ENCODE measurements at regions not wholly inside any gene's neighbourhood (a gene's known extent, or its start where the extent isn't known, plus 50 kb on each side); places are given as distances from the start of the nearest gene placed in this dataset.

DNA sequence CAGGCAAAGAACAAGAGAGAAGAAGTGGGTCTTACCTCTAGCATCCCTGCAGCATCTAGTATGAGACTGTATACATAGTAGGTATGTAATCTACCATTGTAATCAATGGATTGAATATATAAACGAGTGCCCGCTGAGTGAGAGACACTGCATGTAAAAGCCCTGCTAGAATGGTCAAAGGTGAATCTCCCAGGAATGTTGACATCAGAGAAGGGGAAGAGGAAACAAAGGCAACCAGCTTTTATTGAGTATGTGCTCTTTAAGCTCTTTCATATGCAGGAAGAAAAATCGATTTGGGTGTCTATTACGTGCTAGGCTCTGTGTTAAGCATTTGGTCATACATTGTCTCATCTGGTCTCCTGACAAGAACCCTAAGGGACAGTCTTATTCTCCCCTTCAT lies 91.9 kb upstream of the KLHL13 start:
- Histone ChIP-seq H3K4me1 (ENCODE audit: control insufficient read depth in 2 of 2, insufficient read depth in 2 of 2, low read length in 2 of 2) (no peaks in the 10 kb centered on the region), H3K27me3 (ENCODE audit: control insufficient read depth in 2 of 2, insufficient read depth in 1 of 2, low read length in 1 of 2) (no peaks in the 10 kb centered on the region), H3K27ac (ENCODE audit: low read depth in 1 of 2, low read length in 1 of 2) (no peak overlapping the region), H3K9me3 (ENCODE audit: control insufficient read depth in 2 of 2, insufficient read depth in 1 of 2, low read length in 1 of 2) (no peaks in the 10 kb centered on the region), H3K36me3 (ENCODE audit: control insufficient read depth in 2 of 2, insufficient read depth in 2 of 2, low read length in 1 of 2) (no peaks in the 10 kb centered on the region), H3K4me3 (ENCODE audit: low read length in 2 of 2) (no peak overlapping the region)
- DNase-seq (ENCODE audit: low read depth in 6 of 9, low spot score in 9 of 9), result no peak
- 98% methylated on average over 4 of the region's 4 CpGs for WGBS

DNA sequence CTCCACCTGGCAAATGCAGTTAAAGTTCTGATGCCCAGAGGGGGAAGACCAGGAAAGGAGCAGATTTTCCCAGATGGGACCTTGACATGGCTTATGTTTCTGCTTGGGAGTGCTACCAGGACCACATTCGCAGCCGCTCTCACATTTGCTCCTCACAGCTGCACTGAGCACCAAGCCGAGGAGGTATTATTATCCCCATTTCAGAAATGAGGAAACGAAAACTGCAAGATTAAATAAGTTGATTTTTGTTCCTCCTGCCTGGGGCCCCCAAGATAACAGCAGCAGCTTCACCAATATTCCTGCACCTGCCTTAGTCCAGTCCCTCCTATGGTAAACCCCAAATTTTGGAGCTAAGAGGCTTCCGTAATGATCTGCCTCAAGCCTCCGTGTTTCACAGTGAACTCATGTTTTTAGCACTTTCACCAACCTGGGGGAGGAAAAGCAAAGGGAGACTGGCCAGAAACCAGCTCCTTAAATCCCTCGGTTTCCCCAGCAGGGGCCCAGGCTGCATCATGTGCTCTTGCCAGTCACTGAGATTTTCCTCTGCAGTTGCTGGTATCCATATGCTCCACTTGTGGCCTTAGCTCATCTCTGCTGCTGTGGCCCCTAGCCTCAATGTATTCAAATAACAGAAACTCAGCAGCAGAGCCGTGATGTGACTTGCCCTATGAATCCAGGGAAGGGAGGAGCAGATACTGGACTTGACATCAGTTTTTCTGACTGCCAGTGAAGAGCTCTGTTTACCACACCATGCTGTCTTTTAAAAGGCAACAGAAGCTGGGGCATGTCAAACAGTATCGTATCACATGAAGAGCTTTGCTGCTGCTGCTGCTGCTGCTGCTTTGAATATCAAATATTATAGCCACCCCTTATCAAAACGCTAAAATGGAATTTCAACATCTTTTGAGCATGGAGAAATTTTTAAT lies 95.5 kb upstream of the KLHL13 start:
- H3K36me3 ChIP-seq (ENCODE audit: control insufficient read depth in 2 of 2, insufficient read depth in 2 of 2, low read length in 1 of 2), result no peaks in the 10 kb centered on the region
- 56% methylated on average over 10 of the region's 10 CpGs for WGBS
- H3K4me1 ChIP-seq (ENCODE audit: control insufficient read depth in 2 of 2, insufficient read depth in 2 of 2, low read length in 2 of 2), result no peaks in the 10 kb centered on the region
- no peak for DNase-seq (ENCODE audit: low read depth in 6 of 9, low spot score in 9 of 9)
- no peak overlapping the region for H3K27ac ChIP-seq (ENCODE audit: low read depth in 1 of 2, low read length in 1 of 2)
- no peaks in the 10 kb centered on the region for H3K9me3 ChIP-seq (ENCODE audit: control insufficient read depth in 2 of 2, insufficient read depth in 1 of 2, low read length in 1 of 2)
- H3K4me3 ChIP-seq (ENCODE audit: low read length in 2 of 2), result no peak overlapping the region
- H3K27me3 ChIP-seq (ENCODE audit: control insufficient read depth in 2 of 2, insufficient read depth in 1 of 2, low read length in 1 of 2), result no peaks in the 10 kb centered on the region

DNA sequence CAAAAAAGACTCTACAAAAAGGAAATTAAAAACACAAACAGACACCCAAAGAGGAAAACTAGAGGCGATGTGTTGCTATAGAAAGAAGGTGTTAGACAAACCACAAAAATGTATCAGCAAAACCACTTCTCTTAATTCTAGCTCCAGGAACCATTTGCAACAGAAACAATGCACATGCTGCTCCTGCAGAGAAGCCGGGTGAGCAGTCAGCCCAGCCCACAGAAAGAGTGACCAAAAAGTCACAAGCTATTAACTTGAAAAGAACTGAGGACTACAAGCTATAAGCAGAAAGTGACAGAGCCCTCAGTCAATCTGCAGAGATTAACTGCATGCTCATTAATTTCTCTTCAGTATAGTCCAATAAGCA lies 96.2 kb upstream of the KLHL13 start:
- H3K9me3 ChIP-seq (ENCODE audit: control insufficient read depth in 2 of 2, insufficient read depth in 1 of 2, low read length in 1 of 2), result no peaks in the 10 kb centered on the region
- no peak for DNase-seq (ENCODE audit: low read depth in 6 of 9, low spot score in 9 of 9)
- no peaks in the 10 kb centered on the region for H3K36me3 ChIP-seq (ENCODE audit: control insufficient read depth in 2 of 2, insufficient read depth in 2 of 2, low read length in 1 of 2)
- H3K27me3 ChIP-seq (ENCODE audit: control insufficient read depth in 2 of 2, insufficient read depth in 1 of 2, low read length in 1 of 2), result no peaks in the 10 kb centered on the region
- H3K4me1 ChIP-seq (ENCODE audit: control insufficient read depth in 2 of 2, insufficient read depth in 2 of 2, low read length in 2 of 2), result no peaks in the 10 kb centered on the region
- H3K27ac ChIP-seq (ENCODE audit: low read depth in 1 of 2, low read length in 1 of 2), result no peak overlapping the region
- H3K4me3 ChIP-seq (ENCODE audit: low read length in 2 of 2), result no peak overlapping the region
- WGBS, result 3% methylated on average over 2 of the region's 2 CpGs

DNA sequence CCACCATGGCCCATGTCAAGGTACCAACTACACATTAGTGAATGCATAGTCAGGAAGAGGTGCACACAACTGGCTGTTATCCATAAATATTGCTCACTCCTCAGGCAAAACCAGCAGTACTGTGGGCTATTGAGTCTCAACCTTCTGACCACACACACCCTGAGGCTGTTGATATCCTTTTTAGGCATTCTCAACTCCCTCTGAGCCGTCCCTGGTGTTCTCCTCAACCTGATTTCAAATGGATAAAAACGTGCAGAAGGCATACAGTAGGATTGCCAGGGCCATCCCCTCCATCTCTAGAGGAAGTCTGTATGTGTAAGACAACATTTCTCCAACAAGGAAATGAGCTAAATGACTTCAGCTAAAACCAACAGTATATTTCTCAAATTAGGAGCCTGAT lies 98.7 kb upstream of the KLHL13 start:
- H3K9me3 ChIP-seq (ENCODE audit: control insufficient read depth in 2 of 2, insufficient read depth in 1 of 2, low read length in 1 of 2), result no peaks in the 10 kb centered on the region
- H3K4me1 ChIP-seq (ENCODE audit: control insufficient read depth in 2 of 2, insufficient read depth in 2 of 2, low read length in 2 of 2), result no peaks in the 10 kb centered on the region
- no peak overlapping the region for H3K4me3 ChIP-seq (ENCODE audit: low read length in 2 of 2)
- no peaks in the 10 kb centered on the region for H3K27me3 ChIP-seq (ENCODE audit: control insufficient read depth in 2 of 2, insufficient read depth in 1 of 2, low read length in 1 of 2)
- DNase-seq (ENCODE audit: low read depth in 6 of 9, low spot score in 9 of 9), result no peak
- no peak overlapping the region for H3K27ac ChIP-seq (ENCODE audit: low read depth in 1 of 2, low read length in 1 of 2)
- WGBS, result 38% methylated on average over 2 of the region's 2 CpGs
- no peaks in the 10 kb centered on the region for H3K36me3 ChIP-seq (ENCODE audit: control insufficient read depth in 2 of 2, insufficient read depth in 2 of 2, low read length in 1 of 2)

DNA sequence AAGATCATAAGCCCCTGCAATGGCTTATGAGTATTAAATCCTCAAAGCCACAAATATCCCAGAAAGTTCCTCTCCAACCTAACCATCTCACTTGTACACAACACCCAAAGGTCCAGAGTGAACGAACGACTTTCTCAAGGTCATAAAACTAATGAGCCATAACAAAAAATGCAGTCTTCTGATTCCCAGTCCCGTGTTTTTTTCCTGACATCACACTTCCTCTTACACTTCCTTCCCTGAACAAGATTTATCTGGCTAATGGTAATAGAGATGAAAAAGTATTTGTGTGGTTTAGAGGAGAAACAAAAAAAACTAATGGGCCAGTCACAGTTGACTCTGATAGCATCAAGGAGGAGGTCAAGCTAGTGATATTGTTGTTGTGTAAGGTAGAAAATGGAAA lies 99.5 kb upstream of the KLHL13 start:
- DNase-seq (ENCODE audit: low read depth in 6 of 9, low spot score in 9 of 9), result no peak
- WGBS, result 37% methylated on average over 3 of the region's 3 CpGs
- H3K36me3 ChIP-seq (ENCODE audit: control insufficient read depth in 2 of 2, insufficient read depth in 2 of 2, low read length in 1 of 2), result no peaks in the 10 kb centered on the region
- H3K27ac ChIP-seq (ENCODE audit: low read depth in 1 of 2, low read length in 1 of 2), result no peak overlapping the region
- no peaks in the 10 kb centered on the region for H3K4me1 ChIP-seq (ENCODE audit: control insufficient read depth in 2 of 2, insufficient read depth in 2 of 2, low read length in 2 of 2)
- H3K9me3 ChIP-seq (ENCODE audit: control insufficient read depth in 2 of 2, insufficient read depth in 1 of 2, low read length in 1 of 2), result no peaks in the 10 kb centered on the region
- H3K4me3 ChIP-seq (ENCODE audit: low read length in 2 of 2), result no peak overlapping the region
- no peaks in the 10 kb centered on the region for H3K27me3 ChIP-seq (ENCODE audit: control insufficient read depth in 2 of 2, insufficient read depth in 1 of 2, low read length in 1 of 2)

DNA sequence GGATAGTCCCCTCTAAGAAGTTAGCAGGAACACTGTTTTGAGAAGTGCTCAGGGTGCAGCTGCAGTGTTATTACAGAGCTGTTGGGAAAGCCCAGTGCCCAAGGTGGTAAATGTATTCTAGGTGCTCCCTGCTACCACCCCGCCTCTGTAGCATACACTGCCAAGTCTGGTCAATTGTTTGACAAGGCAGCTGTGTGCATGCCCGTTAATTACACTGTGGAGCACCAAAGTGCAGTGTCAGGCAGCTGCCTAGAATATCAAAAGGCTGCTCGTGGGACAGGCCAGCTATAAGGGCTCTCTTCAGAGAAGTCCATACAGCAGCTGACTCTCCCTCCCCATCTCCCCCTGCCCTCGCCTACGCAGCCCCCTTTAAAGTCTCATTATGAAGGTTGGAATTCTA lies 99.9 kb upstream of the KLHL13 start:
- no peak overlapping the region for H3K4me3 ChIP-seq (ENCODE audit: low read length in 2 of 2)
- no peaks in the 10 kb centered on the region for H3K36me3 ChIP-seq (ENCODE audit: control insufficient read depth in 2 of 2, insufficient read depth in 2 of 2, low read length in 1 of 2)
- no peaks in the 10 kb centered on the region for H3K9me3 ChIP-seq (ENCODE audit: control insufficient read depth in 2 of 2, insufficient read depth in 1 of 2, low read length in 1 of 2)
- H3K4me1 ChIP-seq (ENCODE audit: control insufficient read depth in 2 of 2, insufficient read depth in 2 of 2, low read length in 2 of 2), result no peaks in the 10 kb centered on the region
- H3K27me3 ChIP-seq (ENCODE audit: control insufficient read depth in 2 of 2, insufficient read depth in 1 of 2, low read length in 1 of 2), result no peaks in the 10 kb centered on the region
- 81% methylated on average over 5 of the region's 5 CpGs for WGBS
- DNase-seq (ENCODE audit: low read depth in 6 of 9, low spot score in 9 of 9), result no peak
- H3K27ac ChIP-seq (ENCODE audit: low read depth in 1 of 2, low read length in 1 of 2), result no peak overlapping the region

DNA sequence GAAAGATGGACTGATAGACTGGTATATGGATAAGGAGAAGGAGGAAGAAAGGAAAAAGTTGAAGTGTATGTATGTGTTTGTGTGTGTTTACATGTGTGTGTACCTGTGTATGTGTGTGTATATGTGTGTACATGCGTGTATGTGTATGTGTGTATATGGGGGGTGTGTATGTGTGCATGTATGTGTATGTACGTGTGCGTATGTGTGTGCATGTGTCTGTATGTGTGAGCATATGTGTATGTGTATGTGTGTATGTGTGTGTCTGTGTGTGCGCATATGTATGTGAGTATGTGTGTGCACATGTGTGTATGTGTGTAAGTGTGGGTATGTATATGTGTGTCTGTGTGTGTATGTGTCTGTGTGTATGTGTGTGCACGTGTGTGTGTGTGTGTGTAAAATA lies 101.5 kb upstream of the KLHL13 start:
- Histone ChIP-seq H3K9me3 (ENCODE audit: control insufficient read depth in 2 of 2, insufficient read depth in 1 of 2, low read length in 1 of 2) (no peaks in the 10 kb centered on the region), H3K4me1 (ENCODE audit: control insufficient read depth in 2 of 2, insufficient read depth in 2 of 2, low read length in 2 of 2) (no peaks in the 10 kb centered on the region), H3K36me3 (ENCODE audit: control insufficient read depth in 2 of 2, insufficient read depth in 2 of 2, low read length in 1 of 2) (no peaks in the 10 kb centered on the region), H3K4me3 (ENCODE audit: low read length in 2 of 2) (no peak overlapping the region), H3K27ac (ENCODE audit: low read depth in 1 of 2, low read length in 1 of 2) (no peak overlapping the region), H3K27me3 (ENCODE audit: control insufficient read depth in 2 of 2, insufficient read depth in 1 of 2, low read length in 1 of 2) (no peaks in the 10 kb centered on the region)
- DNase-seq (ENCODE audit: low read depth in 6 of 9, low spot score in 9 of 9), result no peak
- WGBS, result 98% methylated on average over 5 of the region's 5 CpGs

DNA sequence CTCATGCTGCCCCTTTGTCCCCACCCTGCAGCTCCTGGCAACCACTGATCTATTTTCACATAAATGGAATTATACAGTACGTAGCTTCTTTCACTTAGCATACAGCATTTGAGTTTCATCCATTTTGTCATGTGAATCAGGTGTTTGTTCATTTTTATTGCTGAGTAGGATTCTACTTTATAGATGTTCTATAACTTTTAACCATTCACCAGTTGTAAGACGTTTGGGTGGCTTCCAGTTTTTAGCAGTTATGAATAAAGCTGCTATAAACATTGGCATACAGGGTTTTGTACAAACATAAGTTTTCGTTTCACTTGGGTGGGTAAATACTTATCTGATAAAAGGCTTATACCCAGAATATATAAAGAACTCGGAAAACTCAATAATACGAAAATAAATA lies 102.3 kb upstream of the KLHL13 start:
- Histone ChIP-seq H3K27me3 (ENCODE audit: control insufficient read depth in 2 of 2, insufficient read depth in 1 of 2, low read length in 1 of 2) (no peaks in the 10 kb centered on the region), H3K27ac (ENCODE audit: low read depth in 1 of 2, low read length in 1 of 2) (no peak overlapping the region), H3K4me3 (ENCODE audit: low read length in 2 of 2) (no peak overlapping the region), H3K4me1 (ENCODE audit: control insufficient read depth in 2 of 2, insufficient read depth in 2 of 2, low read length in 2 of 2) (no peaks in the 10 kb centered on the region), H3K9me3 (ENCODE audit: control insufficient read depth in 2 of 2, insufficient read depth in 1 of 2, low read length in 1 of 2) (no peaks in the 10 kb centered on the region), H3K36me3 (ENCODE audit: control insufficient read depth in 2 of 2, insufficient read depth in 2 of 2, low read length in 1 of 2) (no peaks in the 10 kb centered on the region)
- 97% methylated on average over 5 of the region's 5 CpGs for whole genome bisulfite sequencing
- no peak for DNase-seq (ENCODE audit: low read depth in 6 of 9, low spot score in 9 of 9)

DNA sequence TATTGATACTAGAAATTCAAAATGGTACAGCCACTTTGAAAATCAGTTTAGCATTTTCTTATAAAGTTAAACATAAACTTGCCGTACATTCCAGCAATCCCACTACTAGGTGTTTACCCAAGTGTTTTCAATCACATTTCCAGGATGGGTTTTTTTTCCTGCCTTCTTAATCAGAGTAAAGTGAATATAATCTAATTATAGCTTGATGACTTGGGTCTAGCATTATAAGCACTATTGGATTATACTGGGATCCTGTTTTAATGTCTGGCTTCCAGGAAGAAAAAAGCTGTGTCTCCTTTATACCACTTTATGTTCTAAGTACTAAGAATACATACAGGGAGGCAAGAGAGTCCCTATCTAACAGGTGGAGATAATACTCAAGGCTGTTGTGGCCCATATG lies 103.3 kb upstream of the KLHL13 start:
- Histone ChIP-seq H3K9me3 (ENCODE audit: control insufficient read depth in 2 of 2, insufficient read depth in 1 of 2, low read length in 1 of 2) (no peaks in the 10 kb centered on the region), H3K27me3 (ENCODE audit: control insufficient read depth in 2 of 2, insufficient read depth in 1 of 2, low read length in 1 of 2) (no peaks in the 10 kb centered on the region), H3K36me3 (ENCODE audit: control insufficient read depth in 2 of 2, insufficient read depth in 2 of 2, low read length in 1 of 2) (no peaks in the 10 kb centered on the region), H3K27ac (ENCODE audit: low read depth in 1 of 2, low read length in 1 of 2) (no peak overlapping the region), H3K4me1 (ENCODE audit: control insufficient read depth in 2 of 2, insufficient read depth in 2 of 2, low read length in 2 of 2) (no peaks in the 10 kb centered on the region), H3K4me3 (ENCODE audit: low read length in 2 of 2) (no peak overlapping the region)
- WGBS, result 100% methylated on average over 1 of the region's 1 CpG
- DNase-seq (ENCODE audit: low read depth in 6 of 9, low spot score in 9 of 9), result no peak
